Activated CD8-positive, alpha-beta memory T cell treated with anti-CD3 and anti-CD28 coated beads, Interleukin-2, amount 10 ng/mL, durations not matched to agents 7 days and 5 days (primary cell): ENCODE measurements at regions not wholly inside any gene's neighbourhood (a gene's known extent, or its start where the extent isn't known, plus 50 kb on each side); places are given as distances from the start of the nearest gene placed in this dataset.
"Not testable (repeated sequence)": the region's sequence is repeated elsewhere in the genome, so short reads cannot be mapped to it uniquely, and the experiment has no call there.

Experiments
- ATAC-seq: fragments of 150-1000 bp; cut with Tn5 transposase; one replicate; pipeline ENCODE4 v1.10.0; 2021; ENCODE audit warnings: moderate library complexity
- CTCF ChIA-PET: fragments of 350-600 bp; sonication (Branson Sonifier 250); formaldehyde crosslinking; loops from one replicate; lab custom pipeline; 2021; ENCODE audit warnings: antibody characterized with exemption; lab: Charles Lee
- DNase-seq: peaks from one replicate; pipeline ENCODE4 v3.0.0-alpha.2; 2020
- H3K27ac Mint-ChIP-seq: one replicate; pipeline ENCODE4 v1.8.0; 2021; ENCODE audit warnings: mild to moderate bottlenecking, mixed read lengths
- H3K27me3 Mint-ChIP-seq: one replicate; pipeline ENCODE4 v1.8.0; 2021; ENCODE audit warnings: mixed read lengths
- H3K36me3 Mint-ChIP-seq: one replicate; pipeline ENCODE4 v1.8.0; 2021; ENCODE audit warnings: mild to moderate bottlenecking, mixed read lengths
- H3K4me1 Mint-ChIP-seq: one replicate; pipeline ENCODE4 v1.8.0; 2021; ENCODE audit warnings: mixed read lengths
- H3K4me3 Mint-ChIP-seq: one replicate; pipeline ENCODE4 v1.8.0; 2021; ENCODE audit warnings: mild to moderate bottlenecking, moderate library complexity, mixed read lengths
- H3K9me3 Mint-ChIP-seq: one replicate; pipeline ENCODE4 v1.8.0; 2022; ENCODE audit warnings: low read depth, mixed read lengths

DNA sequence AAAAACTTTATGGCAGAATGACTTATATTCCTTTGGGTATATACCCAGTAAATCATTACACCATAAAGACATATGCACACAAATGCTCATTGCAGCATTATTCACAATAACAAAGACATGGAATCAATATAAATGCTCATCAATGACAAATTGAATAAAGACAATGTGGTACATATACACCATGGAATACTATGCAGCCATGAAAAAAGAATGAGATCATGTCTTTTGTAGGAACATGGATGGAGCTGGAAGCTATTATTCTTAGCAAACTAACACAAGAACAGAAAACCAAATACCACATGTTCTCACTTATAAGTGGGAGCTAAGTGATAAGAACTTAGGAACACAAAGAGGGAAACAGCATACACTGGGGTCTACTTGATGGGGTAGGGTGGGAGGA, 321.7 kb downstream of the ZNF674 start:
- H3K27ac Mint-ChIP-seq, CTCF ChIA-PET, H3K4me3 Mint-ChIP-seq, DNase-seq, H3K4me1 Mint-ChIP-seq, H3K9me3 Mint-ChIP-seq, ATAC-seq, H3K36me3 Mint-ChIP-seq, H3K27me3 Mint-ChIP-seq: not testable (repeated sequence)

GRCh38 chrX:46220822-46221221, 324.4 kb downstream of the ZNF674 start:
- Mint-ChIP-seq H3K27ac (no peak overlapping the region), H3K9me3 (no peaks in the 10 kb centered on the region), H3K27me3 (no peaks in the 10 kb centered on the region), H3K4me3 (no peak overlapping the region), H3K36me3 (no peaks in the 10 kb centered on the region), H3K4me1 (no peaks in the 10 kb centered on the region)
- no peak for ATAC-seq
- DNase-seq, result no peak
- CTCF ChIA-PET, result no interaction called here

- H3K4me3 Mint-ChIP-seq, result no peak overlapping the region
- no peak for ATAC-seq
- CTCF ChIA-PET, result no interaction called here
Observed at GRCh38 chrX:46218373-46218772, 326.8 kb downstream of the ZNF674 start.

GRCh38 chrX:46216406-46216805, 328.8 kb downstream of the ZNF674 start:
- Mint-ChIP-seq H3K27me3 (no peaks in the 10 kb centered on the region), H3K4me1 (no peaks in the 10 kb centered on the region), H3K9me3 (no peaks in the 10 kb centered on the region), H3K4me3 (no peak overlapping the region), H3K36me3 (no peaks in the 10 kb centered on the region), H3K27ac (no peak overlapping the region)
- DNase-seq (no peak), ATAC-seq (no peak)
- CTCF ChIA-PET, result no interaction called here

More at GRCh38 chrX:46218373-46218772, 326.8 kb downstream of the ZNF674 start:
- Mint-ChIP-seq H3K4me1 (no peaks in the 10 kb centered on the region), H3K9me3 (no peaks in the 10 kb centered on the region), H3K36me3 (no peaks in the 10 kb centered on the region), H3K27me3 (no peaks in the 10 kb centered on the region), H3K27ac (no peak overlapping the region)
- DNase-seq, result no peak

GRCh38 chrX:46211079-46211478, 334.1 kb downstream of the ZNF674 start:
- CTCF ChIA-PET, result no interaction called here
- H3K4me1 Mint-ChIP-seq, result peaks cover 5% of the 10 kb centered on the region
- H3K9me3 Mint-ChIP-seq, result no peaks in the 10 kb centered on the region
- no peak overlapping the region for H3K27ac Mint-ChIP-seq
- DNase-seq (no peak), ATAC-seq (no peak)
- H3K4me3 Mint-ChIP-seq, result no peak overlapping the region
- peaks cover 4% of the 10 kb centered on the region for H3K27me3 Mint-ChIP-seq
- no peaks in the 10 kb centered on the region for H3K36me3 Mint-ChIP-seq

- Mint-ChIP-seq H3K36me3 (no peaks in the 10 kb centered on the region), H3K27ac (no peak overlapping the region), H3K9me3 (no peaks in the 10 kb centered on the region), H3K4me1 (peaks cover 7% of the 10 kb centered on the region), H3K4me3 (no peak overlapping the region), H3K27me3 (peaks cover 4% of the 10 kb centered on the region)
- DNase-seq (no peak), ATAC-seq (no peak)
- CTCF ChIA-PET, result no interaction called here
Observed at GRCh38 chrX:46209768-46210167, 335.5 kb downstream of the ZNF674 start.

DNA sequence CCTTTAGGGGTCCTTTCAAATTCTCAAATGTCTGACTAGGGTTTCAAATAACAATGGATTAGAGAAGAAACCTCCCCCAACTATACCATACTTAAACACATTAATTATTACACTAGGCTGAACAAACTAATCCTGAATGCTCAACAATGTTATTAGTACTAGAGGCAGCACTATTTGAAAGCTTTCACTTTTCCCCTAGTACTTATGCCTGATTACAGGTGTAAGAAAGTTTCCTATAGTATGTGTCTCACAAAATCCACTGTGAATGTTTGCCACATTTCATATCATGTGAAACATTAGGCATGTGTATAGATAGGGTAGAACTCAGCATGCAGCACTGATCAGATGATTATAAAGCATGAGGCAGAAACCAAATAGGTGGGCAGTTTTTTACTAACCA, 336.2 kb downstream of the ZNF674 start:
- Mint-ChIP-seq H3K4me1 (peaks cover 9% of the 10 kb centered on the region), H3K4me3 (no peak overlapping the region), H3K36me3 (no peaks in the 10 kb centered on the region), H3K9me3 (no peaks in the 10 kb centered on the region), H3K27me3 (peaks cover 4% of the 10 kb centered on the region), H3K27ac (no peak overlapping the region)
- DNase-seq (no peak), ATAC-seq (no peak)
- CTCF ChIA-PET, result no interaction called here

DNA sequence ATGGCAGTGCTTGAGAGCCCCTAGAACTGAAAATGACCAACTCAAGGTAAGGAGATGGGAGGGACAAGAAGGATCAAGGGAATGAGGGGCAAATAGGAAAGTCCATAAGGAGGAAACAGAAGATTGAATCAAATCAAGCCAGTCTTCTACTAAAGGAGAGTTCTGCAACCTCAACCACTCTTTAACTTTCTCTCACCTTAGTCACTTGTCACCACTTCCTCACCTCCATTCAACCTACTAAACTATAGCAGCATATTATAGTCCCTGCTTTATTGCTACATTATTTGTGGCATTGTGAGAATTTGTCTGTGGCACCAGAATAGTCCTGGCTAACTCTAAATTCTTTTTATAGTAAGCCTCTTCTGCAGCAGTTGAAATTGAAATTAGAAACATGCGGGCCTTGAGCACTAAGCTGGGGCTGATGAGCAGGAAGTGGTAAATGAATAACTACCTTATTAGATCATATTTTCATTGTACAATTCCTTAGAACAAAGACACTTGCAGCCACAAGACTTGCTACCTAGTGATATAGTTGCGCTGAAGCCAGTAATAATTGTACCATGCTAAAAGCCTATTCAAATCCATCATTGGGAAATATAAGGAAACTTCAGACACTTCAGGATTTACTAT, 336.9 kb downstream of the ZNF674 start:
- H3K36me3 Mint-ChIP-seq, result no peaks in the 10 kb centered on the region
- CTCF ChIA-PET, result no interaction called here
- H3K27ac Mint-ChIP-seq, result no peak overlapping the region
- H3K9me3 Mint-ChIP-seq, result no peaks in the 10 kb centered on the region
- H3K4me1 Mint-ChIP-seq, result peaks cover 9% of the 10 kb centered on the region
- peaks cover 4% of the 10 kb centered on the region for H3K27me3 Mint-ChIP-seq
- ATAC-seq (no peak), DNase-seq (no peak)
- H3K4me3 Mint-ChIP-seq, result no peak overlapping the region

- Mint-ChIP-seq H3K4me3 (no peak overlapping the region), H3K27ac (no peak overlapping the region)
Observed at GRCh38 chrX:46204721-46205422, 340.3 kb downstream of the ZNF674 start.

DNA sequence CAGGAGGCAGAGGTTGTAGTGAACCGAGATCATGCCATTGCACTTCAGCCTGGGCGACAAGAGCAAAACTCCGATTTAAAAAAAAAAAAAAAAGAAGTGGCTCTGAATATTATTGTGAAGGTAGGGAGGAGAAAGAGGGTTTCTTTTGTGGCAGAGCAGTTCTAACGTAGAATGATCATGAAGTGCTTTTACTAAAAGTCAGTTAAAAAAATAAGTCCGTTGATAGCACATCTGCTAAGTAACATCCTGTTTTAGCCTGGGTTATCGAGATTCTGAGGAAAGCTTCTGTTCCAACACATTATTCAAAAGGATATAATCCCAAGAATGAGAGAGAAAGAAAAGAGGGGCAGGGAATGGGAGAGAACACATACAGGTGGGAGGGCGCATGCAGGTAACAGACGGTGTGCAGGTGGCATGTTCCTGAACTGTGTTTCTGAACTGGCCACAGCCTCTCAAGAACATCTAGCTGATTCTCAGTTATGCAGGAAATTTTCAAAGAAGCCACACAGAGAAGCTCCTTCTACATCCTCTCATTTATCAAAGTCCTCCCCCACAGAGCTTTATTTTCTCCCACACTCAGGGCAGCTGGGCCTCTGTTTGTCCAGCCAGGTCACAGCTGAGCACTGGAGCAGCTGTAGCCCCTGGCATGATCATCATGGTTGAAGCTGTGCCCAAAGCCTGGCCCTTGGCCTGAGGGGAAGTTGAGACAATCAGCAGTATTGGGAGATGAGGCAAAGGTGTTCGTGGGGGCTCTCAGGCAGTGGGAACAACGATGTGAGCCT, 342.3 kb downstream of the ZNF674 start:
- H3K4me1 Mint-ChIP-seq, result peaks cover 4% of the 10 kb centered on the region
- H3K36me3 Mint-ChIP-seq, result no peaks in the 10 kb centered on the region
- CTCF ChIA-PET, result no interaction called here
- H3K9me3 Mint-ChIP-seq, result no peaks in the 10 kb centered on the region
- ATAC-seq (no peak), DNase-seq (no peak)
- H3K27me3 Mint-ChIP-seq, result peaks cover 4% of the 10 kb centered on the region
- no peak overlapping the region for H3K27ac Mint-ChIP-seq
- H3K4me3 Mint-ChIP-seq, result no peak overlapping the region

More at GRCh38 chrX:46204721-46205422, 340.3 kb downstream of the ZNF674 start:
- Mint-ChIP-seq H3K9me3 (no peaks in the 10 kb centered on the region), H3K27me3 (peaks cover 4% of the 10 kb centered on the region), H3K36me3 (no peaks in the 10 kb centered on the region), H3K4me1 (peaks cover 8% of the 10 kb centered on the region)
- DNase-seq, result no peak
- CTCF ChIA-PET, result no interaction called here
- ATAC-seq, result no peak

DNA sequence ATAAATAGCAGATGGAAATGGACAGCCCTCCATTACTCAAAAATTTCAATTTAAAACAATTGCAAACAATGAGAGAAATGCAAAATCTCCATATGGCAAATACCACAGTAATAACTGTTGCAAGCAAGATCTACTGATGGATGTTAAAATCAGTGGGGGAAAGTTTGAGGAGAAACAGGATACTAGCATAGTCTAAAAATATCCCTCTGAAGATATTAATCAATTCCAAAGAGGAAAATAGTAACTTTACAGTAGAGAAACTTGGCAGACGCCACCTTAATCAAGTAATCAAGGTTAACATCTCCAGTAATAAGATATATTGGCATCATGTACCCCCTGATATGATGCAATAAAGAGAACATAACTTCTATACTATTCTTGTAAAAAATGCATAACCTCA, 344.8 kb downstream of the ZNF674 start:
- ATAC-seq (no peak), DNase-seq (no peak)
- Mint-ChIP-seq H3K4me1 (peaks cover 4% of the 10 kb centered on the region), H3K36me3 (no peaks in the 10 kb centered on the region), H3K4me3 (no peak overlapping the region), H3K27me3 (no peaks in the 10 kb centered on the region), H3K27ac (no peak overlapping the region), H3K9me3 (no peaks in the 10 kb centered on the region)
- CTCF ChIA-PET, result no interaction called here

GRCh38 chrX:46198858-46199257, 346.4 kb downstream of the ZNF674 start:
- CTCF ChIA-PET, result no interaction called here

DNA sequence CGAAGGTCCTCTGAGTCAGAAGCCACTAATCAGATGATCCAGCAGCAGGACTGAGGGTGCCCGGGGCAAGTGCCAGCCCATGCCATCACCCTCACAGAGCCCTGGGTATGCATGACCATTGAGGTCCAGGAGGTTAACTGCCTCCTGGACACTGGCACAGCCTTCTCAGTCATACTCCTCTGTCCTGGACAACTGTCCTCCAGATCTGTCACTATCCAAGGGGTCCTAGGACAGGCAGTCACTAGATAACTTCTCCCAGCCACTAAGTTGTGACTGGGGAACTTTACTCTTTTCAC, 358.5 kb downstream of the ZNF674 start:
- H3K27ac Mint-ChIP-seq, DNase-seq, ATAC-seq, H3K36me3 Mint-ChIP-seq, CTCF ChIA-PET, H3K9me3 Mint-ChIP-seq, H3K4me3 Mint-ChIP-seq, H3K4me1 Mint-ChIP-seq, H3K27me3 Mint-ChIP-seq: not testable (repeated sequence)

More at GRCh38 chrX:46198858-46199257, 346.4 kb downstream of the ZNF674 start:
- Mint-ChIP-seq H3K9me3 (no peaks in the 10 kb centered on the region), H3K4me3 (no peak overlapping the region), H3K27ac (no peak overlapping the region), H3K36me3 (no peaks in the 10 kb centered on the region), H3K27me3 (peaks cover 3% of the 10 kb centered on the region), H3K4me1 (no peaks in the 10 kb centered on the region)
- DNase-seq, result no peak
- no peak for ATAC-seq
